NCI-H1436 (cell line): ENCODE measurements at regions not wholly inside any gene's neighbourhood (a gene's known extent, or its start where the extent isn't known, plus 50 kb on each side); places are given as distances from the start of the nearest gene placed in this dataset.
"Not testable (repeated sequence)": the region's sequence is repeated elsewhere in the genome, so short reads cannot be mapped to it uniquely, and the experiment has no call there.

Experiments used
- DNase-seq: peaks from one replicate; lab custom pipeline; 2025; lab: John Stamatoyannopoulos, UW

- no peak for DNase-seq
These were observed 420.6 kb downstream of the RAB38 start for GRCh38 chr11:87754685-87755084.

- no peak for DNase-seq
These were observed 422.1 kb downstream of the RAB38 start for GRCh38 chr11:87753143-87753542.

GRCh38 chr11:87743007-87743406 lies 432.2 kb downstream of the RAB38 start:
- peak; percentile 22 for DNase-seq

- DNase-seq = no peak
These were observed 434.3 kb downstream of the RAB38 start for GRCh38 chr11:87740968-87741367.

GRCh38 chr11:87740451-87740850 lies 434.8 kb downstream of the RAB38 start:
- DNase-seq = no peak

- DNase-seq = no peak
These were observed 435.5 kb downstream of the RAB38 start for GRCh38 chr11:87739766-87740165.

- DNase-seq = no peak
These were observed 436.0 kb downstream of the RAB38 start for GRCh38 chr11:87739261-87739660.

- DNase-seq = no peak
These were observed 438.3 kb downstream of the RAB38 start for GRCh38 chr11:87736928-87737327.

GRCh38 chr11:87726506-87726905 lies 448.7 kb downstream of the RAB38 start:
- no peak for DNase-seq

- no peak for DNase-seq
These were observed 450.9 kb downstream of the RAB38 start for GRCh38 chr11:87724358-87724757.

- peak; percentile 29 for DNase-seq
These were observed 452.3 kb downstream of the RAB38 start for GRCh38 chr11:87722756-87723565.

GRCh38 chr11:87719326-87720073 lies 455.7 kb downstream of the RAB38 start:
- no peak for DNase-seq

GRCh38 chr11:87712802-87713202 lies 462.4 kb downstream of the RAB38 start:
- DNase-seq = no peak

- no peak for DNase-seq
These were observed 462.9 kb downstream of the RAB38 start for GRCh38 chr11:87712391-87712790.

GRCh38 chr11:87703589-87703988 lies 471.7 kb downstream of the RAB38 start:
- not testable (repeated sequence) for DNase-seq

- no peak for DNase-seq
These were observed 499.2 kb downstream of the RAB38 start for GRCh38 chr11:87675993-87676392.

- no peak for DNase-seq
These were observed 508.5 kb downstream of the RAB38 start for GRCh38 chr11:87666730-87667129.

- DNase-seq = no peak
These were observed 513.0 kb downstream of the RAB38 start for GRCh38 chr11:87662287-87662686.

- DNase-seq = no peak
These were observed 514.1 kb downstream of the RAB38 start for GRCh38 chr11:87660926-87661660.

- no peak for DNase-seq
These were observed 515.4 kb downstream of the RAB38 start for GRCh38 chr11:87659807-87660206.

- DNase-seq = no peak
These were observed 529.6 kb downstream of the RAB38 start for GRCh38 chr11:87645626-87646025.

- DNase-seq = no peak
These were observed 535.4 kb downstream of the RAB38 start for GRCh38 chr11:87639753-87640364.
